Hepatocyte (in vitro differentiated cells): ENCODE measurements at regions not wholly inside any gene's neighbourhood (a gene's known extent, or its start where the extent isn't known, plus 50 kb on each side); places are given as distances from the start of the nearest gene placed in this dataset.

ENCODE experiments used
- DNase-seq: peaks from one replicate; pipeline ENCODE4 v3.0.0-alpha.2; 2016; ENCODE audit warnings: low spot score
- H2AFZ ChIP-seq: fragments of 200-600 bp; sonication (generic); 2 replicates; pipeline ENCODE4 v1.6.0; 2016; ENCODE audit warnings: antibody characterized with exemption, mild to moderate bottlenecking
- H3K27ac ChIP-seq: fragments of 200-600 bp; sonication (generic); 2 replicates; pipeline ENCODE4 v1.5.1; 2016; ENCODE audit warnings: mild to moderate bottlenecking
- H3K27me3 ChIP-seq: fragments of 200-600 bp; sonication (generic); 2 replicates; pipeline ENCODE4 v1.6.1; 2016
- H3K36me3 ChIP-seq: fragments of 200-600 bp; sonication (generic); replicated peaks from 2 replicates; pipeline ENCODE4 v1.5.1; 2016; ENCODE audit warnings: low read depth; ENCODE audit not compliant: insufficient read depth
- H3K4me1 ChIP-seq: fragments of 200-600 bp; sonication (generic); 2 replicates; pipeline ENCODE4 v1.5.1; 2016; ENCODE audit warnings: mild to moderate bottlenecking, moderate library complexity; ENCODE audit not compliant: insufficient read depth
- H3K4me2 ChIP-seq: fragments of 200-600 bp; sonication (generic); 2 replicates; pipeline ENCODE4 v1.6.0; 2016
- H3K4me3 ChIP-seq: fragments of 200-600 bp; sonication (generic); 2 replicates; pipeline ENCODE4 v1.5.1; 2016; ENCODE audit warnings: mild to moderate bottlenecking
- H3K79me2 ChIP-seq: fragments of 200-600 bp; sonication (generic); 2 replicates; pipeline ENCODE4 v1.6.0; 2017; ENCODE audit warnings: mild to moderate bottlenecking
- H3K9me2 ChIP-seq: fragments of 200-600 bp; sonication (generic); replicated peaks from 2 replicates; pipeline ENCODE4 v1.6.0; 2017; ENCODE audit warnings: mild to moderate bottlenecking; ENCODE audit not compliant: insufficient read depth
- H3K9me3 ChIP-seq: fragments of 200-600 bp; sonication (generic); 2 replicates; pipeline ENCODE4 v1.5.1; 2016; ENCODE audit warnings: low read depth, mild to moderate bottlenecking
- H4K20me1 ChIP-seq: fragments of 200-600 bp; sonication (generic); 2 replicates; pipeline ENCODE4 v1.6.0; 2016; ENCODE audit warnings: mild to moderate bottlenecking; ENCODE audit not compliant: insufficient read depth, poor library complexity, severe bottlenecking
- EZH2 ChIP-seq: fragments of 200-600 bp; sonication (generic); IDR thresholded peaks from 2 replicates; pipeline ENCODE4 v1.6.1; 2016; ENCODE audit warnings: antibody characterized with exemption, mild to moderate bottlenecking, borderline replicate concordance
- EZH2phosphoT487 ChIP-seq: fragments of 200-600 bp; sonication (generic); IDR thresholded peaks from one replicate; pipeline ENCODE4 v1.6.1; 2018; ENCODE audit warnings: antibody characterized with exemption, mild to moderate bottlenecking, low read depth, moderate library complexity; ENCODE audit not compliant: unreplicated experiment, severe bottlenecking
- WGBS: methylation state at CpG from one replicate; pipeline ENCODE4 v1.1.6; 2016; ENCODE audit warnings: low lambda C conversion rate; ENCODE audit errors: missing lambda C conversion rate; 5-methylcytosine and 5-hydroxymethylcytosine counted together
- TF ChIP-seq, protein P1 (sequence below): fragments of 200-600 bp; sonication (generic); IDR thresholded peaks from 2 replicates; pipeline ENCODE4 v1.5.1; 2016; ENCODE audit warnings: antibody characterized with exemption, mild to moderate bottlenecking; ENCODE audit not compliant: poor library complexity

DNA sequence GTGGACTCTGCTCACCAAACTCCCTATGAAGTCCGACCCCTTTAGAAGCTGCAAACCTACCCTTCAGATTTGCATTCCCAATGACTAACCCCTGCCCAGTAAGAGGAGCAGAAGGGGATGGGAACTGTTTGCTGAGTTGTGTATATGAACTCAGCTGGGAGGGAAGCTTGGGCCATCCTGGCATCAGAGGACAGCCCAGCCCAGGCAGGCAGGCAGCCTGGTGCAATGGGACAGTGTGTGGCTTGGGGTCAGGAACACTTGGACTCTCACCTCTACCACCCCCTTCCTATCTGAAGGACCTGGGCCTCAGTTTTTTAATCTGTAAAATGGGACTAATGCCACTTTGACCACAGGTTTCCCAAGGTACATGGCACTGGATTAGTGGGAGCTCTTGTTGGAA is 147.4 kb upstream of the GPR26 start:
- Histone ChIP-seq H2AFZ (no peak overlapping the region), H3K79me2 (no peaks in the 10 kb centered on the region), H3K4me3 (no peak overlapping the region), H4K20me1 (no peaks in the 10 kb centered on the region), H3K9me2 (no peaks in the 10 kb centered on the region), H3K36me3 (no peaks in the 10 kb centered on the region), H3K27ac (no peak overlapping the region), H3K4me2 (no peak overlapping the region), H3K27me3 (no peaks in the 10 kb centered on the region), H3K9me3 (no peaks in the 10 kb centered on the region), H3K4me1 (no peaks in the 10 kb centered on the region)
- TF ChIP-seq EZH2phosphoT487, result no peak
- TF ChIP-seq, protein P1, sequence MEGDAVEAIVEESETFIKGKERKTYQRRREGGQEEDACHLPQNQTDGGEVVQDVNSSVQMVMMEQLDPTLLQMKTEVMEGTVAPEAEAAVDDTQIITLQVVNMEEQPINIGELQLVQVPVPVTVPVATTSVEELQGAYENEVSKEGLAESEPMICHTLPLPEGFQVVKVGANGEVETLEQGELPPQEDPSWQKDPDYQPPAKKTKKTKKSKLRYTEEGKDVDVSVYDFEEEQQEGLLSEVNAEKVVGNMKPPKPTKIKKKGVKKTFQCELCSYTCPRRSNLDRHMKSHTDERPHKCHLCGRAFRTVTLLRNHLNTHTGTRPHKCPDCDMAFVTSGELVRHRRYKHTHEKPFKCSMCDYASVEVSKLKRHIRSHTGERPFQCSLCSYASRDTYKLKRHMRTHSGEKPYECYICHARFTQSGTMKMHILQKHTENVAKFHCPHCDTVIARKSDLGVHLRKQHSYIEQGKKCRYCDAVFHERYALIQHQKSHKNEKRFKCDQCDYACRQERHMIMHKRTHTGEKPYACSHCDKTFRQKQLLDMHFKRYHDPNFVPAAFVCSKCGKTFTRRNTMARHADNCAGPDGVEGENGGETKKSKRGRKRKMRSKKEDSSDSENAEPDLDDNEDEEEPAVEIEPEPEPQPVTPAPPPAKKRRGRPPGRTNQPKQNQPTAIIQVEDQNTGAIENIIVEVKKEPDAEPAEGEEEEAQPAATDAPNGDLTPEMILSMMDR, result no peak
- no peak for TF ChIP-seq EZH2
- 95% methylated on average over 1 of the region's 1 CpG for WGBS
- no peak for DNase-seq

- H3K9me3 ChIP-seq, result no peaks in the 10 kb centered on the region
- H3K36me3 ChIP-seq, result no peaks in the 10 kb centered on the region
- no peak overlapping the region for H2AFZ ChIP-seq
- no peaks in the 10 kb centered on the region for H3K79me2 ChIP-seq
- H3K27me3 ChIP-seq, result no peaks in the 10 kb centered on the region
- H3K4me3 ChIP-seq, result no peak overlapping the region
- H3K4me1 ChIP-seq, result no peaks in the 10 kb centered on the region
- H3K9me2 ChIP-seq, result no peaks in the 10 kb centered on the region
- H3K27ac ChIP-seq, result no peak overlapping the region
- H4K20me1 ChIP-seq, result no peaks in the 10 kb centered on the region
- no peak overlapping the region for H3K4me2 ChIP-seq
- TF ChIP-seq EZH2 (no peak), EZH2phosphoT487 (no peak)
- TF ChIP-seq, protein P1, result no peak
- DNase-seq, result no peak
- WGBS, result 90% methylated on average over 6 of the region's 6 CpGs
These were observed 146.3 kb upstream of the GPR26 start for GRCh38 chr10:123519861-123520260.

DNA sequence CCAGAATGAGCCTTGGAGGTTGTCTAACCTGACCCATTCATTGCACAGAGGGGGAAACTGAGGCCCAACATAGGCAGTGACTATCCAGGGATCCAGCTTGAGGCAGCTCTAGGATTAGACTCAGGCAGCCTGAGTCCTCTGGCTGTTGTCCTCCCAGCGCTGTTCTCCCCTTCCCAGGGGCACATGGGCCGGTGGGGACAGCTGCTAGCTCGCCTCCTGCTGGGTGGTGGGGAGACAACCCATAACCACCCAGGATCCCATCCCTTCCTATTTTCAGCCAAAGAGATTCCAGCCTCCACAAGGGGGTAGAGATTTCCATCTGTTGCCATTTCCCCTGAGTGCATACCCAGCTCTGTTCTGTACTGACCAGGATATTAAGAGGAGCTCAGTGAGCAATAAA is 145.1 kb upstream of the GPR26 start:
- Histone ChIP-seq H3K4me2 (no peak overlapping the region), H3K9me3 (no peaks in the 10 kb centered on the region), H3K27me3 (no peaks in the 10 kb centered on the region), H3K9me2 (no peaks in the 10 kb centered on the region), H3K4me1 (no peaks in the 10 kb centered on the region), H2AFZ (no peak overlapping the region), H3K27ac (no peak overlapping the region), H4K20me1 (no peaks in the 10 kb centered on the region), H3K4me3 (no peak overlapping the region), H3K79me2 (no peaks in the 10 kb centered on the region), H3K36me3 (no peaks in the 10 kb centered on the region)
- WGBS, result 85% methylated on average over 3 of the region's 3 CpGs
- no peak for TF ChIP-seq EZH2
- TF ChIP-seq EZH2phosphoT487, result no peak
- TF ChIP-seq, protein P1, result no peak
- no peak for DNase-seq

DNA sequence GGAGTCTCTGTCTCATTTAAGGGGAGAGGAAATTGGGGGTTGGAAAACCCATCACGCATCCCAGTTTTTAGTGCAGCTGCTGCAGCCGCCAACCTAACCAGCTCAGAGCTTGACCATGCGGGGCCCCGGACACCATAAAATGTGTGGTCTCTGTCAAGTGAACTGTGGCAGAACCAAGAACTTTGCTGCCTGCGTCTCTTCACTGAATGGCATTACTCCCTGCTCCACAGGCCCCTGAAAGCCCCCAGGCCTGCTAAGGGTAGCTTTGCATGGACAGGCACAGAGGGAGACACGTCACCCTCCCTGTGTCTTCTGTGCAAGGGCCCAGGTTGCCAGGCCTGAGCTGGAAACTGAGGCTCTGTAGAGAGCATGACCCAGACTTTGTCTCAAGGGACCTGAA is 144.6 kb upstream of the GPR26 start:
- DNase-seq, result no peak
- Histone ChIP-seq H3K27ac (no peak overlapping the region), H3K27me3 (no peaks in the 10 kb centered on the region), H3K4me3 (no peak overlapping the region), H3K79me2 (no peaks in the 10 kb centered on the region), H3K4me1 (no peaks in the 10 kb centered on the region), H4K20me1 (no peaks in the 10 kb centered on the region), H3K9me3 (no peaks in the 10 kb centered on the region), H3K9me2 (no peaks in the 10 kb centered on the region), H3K4me2 (no peak overlapping the region), H3K36me3 (no peaks in the 10 kb centered on the region), H2AFZ (no peak overlapping the region)
- TF ChIP-seq EZH2phosphoT487 (no peak), EZH2 (no peak)
- TF ChIP-seq, protein P1, result no peak
- WGBS, result 75% methylated on average over 6 of the region's 6 CpGs
